Activated CD4-positive, alpha-beta T cell treated with anti-CD3 and anti-CD28 coated beads, Interleukin-2, amount 50 U/mL, for 48 hours (primary cell): ENCODE measurements at regions not wholly inside any gene's neighbourhood (a gene's known extent, or its start where the extent isn't known, plus 50 kb on each side); places are given as distances from the start of the nearest gene placed in this dataset.
"Not testable (repeated sequence)": the region's sequence is repeated elsewhere in the genome, so short reads cannot be mapped to it uniquely, and the experiment has no call there.

Source experiments
- DNase-seq, 2 experiments: peaks; one replicate each; pipeline ENCODE4 v3.0.0-alpha.2; 2020

DNA sequence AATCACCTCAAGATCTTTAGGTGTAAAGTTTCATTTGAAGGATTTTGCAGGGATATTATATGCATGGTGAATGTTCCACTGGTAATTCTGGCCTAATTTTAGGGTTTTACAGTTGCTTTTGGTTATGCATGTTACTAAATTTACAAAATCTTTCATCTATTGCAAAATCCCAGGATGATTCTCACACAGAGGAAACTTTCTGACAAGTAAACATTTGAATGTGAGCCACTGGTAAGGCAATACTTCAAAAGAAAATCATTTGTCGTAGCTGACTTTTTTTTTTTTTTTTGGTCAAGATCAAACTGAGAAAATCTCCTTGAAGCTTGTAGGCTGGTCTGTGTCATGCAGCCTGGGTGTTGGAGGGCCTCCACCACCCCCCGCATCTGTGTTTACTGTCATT is 141.9 kb upstream of the EXOC2 start:
- no peak for DNase-seq

DNA sequence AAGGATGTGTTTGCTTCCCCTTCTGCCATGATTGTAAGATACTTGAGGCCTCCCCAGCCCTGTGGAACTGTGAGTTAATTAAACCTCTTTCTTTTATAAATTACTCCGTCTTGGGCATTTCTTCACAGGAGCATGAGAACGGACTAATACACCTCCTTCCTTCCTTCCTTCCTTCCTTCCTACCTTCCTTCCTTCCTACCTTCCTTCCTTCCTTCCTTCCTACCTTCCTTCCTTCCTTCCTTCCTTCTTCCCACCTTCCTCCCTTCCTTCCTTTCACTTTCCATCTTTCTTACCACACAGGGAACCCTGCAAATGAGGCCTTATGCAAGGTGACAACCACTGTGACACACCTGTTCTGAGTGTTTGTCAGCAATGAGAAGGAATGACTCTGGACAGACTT is 141.3 kb upstream of the EXOC2 start:
- no peak for DNase-seq

DNA sequence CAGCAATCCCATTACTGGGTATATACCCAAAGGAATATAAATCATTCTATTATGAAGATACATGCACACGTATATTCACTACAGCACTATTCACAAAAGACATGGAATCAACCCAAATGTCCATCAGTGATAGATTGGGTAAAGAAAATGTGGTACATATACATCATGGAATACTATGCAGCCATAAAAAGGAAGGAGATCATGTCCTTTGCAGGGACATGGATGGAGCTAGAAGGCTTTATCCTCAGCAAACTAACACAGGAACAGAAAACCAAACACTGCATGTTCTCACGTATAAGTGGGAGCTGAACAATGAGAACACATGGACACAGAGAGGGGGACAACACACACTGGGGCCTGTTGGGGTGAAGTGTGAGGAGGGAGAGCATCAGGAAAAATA is 139.9 kb upstream of the EXOC2 start:
- not testable (repeated sequence) for DNase-seq

DNA sequence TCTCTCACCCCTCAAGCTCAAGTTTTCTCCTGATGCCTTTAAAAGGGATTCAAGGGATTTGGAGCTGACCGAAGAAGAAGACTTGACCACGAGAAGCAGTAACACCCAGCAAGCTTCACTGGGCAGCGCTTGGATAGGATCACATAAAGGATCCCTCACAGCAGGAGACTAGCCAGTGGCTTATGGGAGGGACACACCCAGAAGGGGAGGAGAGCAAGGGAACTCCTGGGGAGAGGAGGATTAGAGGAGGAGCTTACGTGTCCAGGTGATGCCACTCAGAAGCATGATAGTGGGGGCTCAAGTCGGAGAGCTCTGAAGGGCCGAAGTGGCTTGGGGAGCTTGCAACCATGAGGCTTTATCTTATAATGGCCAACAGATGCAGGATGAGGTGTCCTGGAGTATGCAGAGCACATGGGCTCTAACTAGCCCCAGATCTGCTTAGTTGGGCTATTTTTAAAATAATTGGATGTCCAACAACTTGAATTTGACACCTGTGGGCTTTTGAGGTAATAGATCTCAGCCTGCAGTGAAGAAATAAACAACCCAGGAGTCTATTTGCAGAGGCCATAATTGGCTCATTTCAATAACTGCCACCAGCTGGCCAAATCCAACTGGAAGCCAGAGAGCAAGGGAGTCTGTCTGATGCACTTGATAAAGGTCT is 137.9 kb upstream of the EXOC2 start:
- no peak for DNase-seq

DNA sequence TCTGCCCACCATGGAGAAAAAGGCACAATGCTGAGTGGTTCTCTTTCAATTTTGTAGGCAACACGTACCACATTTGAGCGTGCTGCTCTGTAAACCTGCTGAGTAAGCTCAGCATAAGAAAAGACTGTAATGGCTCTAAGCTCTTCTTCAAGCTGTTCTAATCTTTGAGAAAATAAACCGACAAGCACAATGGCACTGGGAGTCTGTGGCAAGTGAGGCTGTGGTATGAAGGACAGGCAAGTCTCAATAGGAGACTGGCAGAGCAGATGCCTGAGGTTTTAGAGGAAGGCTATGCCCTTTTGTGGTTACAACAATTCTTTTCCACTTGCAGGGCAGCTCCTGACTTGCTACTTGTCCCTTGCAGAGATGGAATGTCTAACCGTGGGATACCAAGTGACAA is 136.7 kb upstream of the EXOC2 start:
- DNase-seq, result no peak

DNA sequence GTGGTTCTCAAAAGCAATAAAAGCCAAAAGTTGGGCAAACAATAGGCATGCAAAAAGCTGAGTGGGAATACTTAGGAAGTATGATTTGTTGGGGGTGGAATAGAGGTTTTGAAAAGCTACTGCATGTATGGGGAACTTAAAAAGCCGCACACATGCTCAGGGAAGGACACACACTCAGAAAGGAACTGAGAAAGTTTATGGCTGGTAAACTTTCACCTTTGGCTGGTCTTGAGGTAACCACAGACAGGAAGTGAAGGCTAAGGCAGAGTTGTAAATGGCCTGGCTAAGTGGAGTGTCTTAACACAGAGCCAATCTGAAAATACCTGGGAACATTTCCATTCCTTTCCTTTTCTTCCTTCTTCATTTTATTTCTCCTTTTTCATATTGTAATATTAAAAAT is 134.5 kb upstream of the EXOC2 start:
- no peak for DNase-seq

DNA sequence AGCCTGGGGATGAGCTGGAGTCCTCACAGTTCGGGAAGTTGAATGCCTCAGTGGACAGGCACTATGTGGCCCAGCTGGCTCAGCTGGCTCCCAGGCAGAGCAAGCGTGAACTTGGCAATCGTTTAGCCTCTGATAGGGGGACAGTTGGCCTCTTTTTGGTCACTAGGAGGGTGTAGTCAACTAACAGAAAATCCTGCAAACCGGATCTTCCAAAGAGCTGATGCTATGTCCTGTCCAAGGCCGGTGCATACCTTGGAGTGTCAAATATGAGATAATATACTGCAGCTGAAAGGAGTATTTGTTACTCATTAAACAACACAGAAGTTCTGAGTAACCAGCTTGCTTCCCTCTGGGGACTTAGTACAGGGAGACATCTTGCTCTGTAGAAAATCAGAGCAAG is 126.2 kb upstream of the EXOC2 start:
- DNase-seq, result no peak

DNA sequence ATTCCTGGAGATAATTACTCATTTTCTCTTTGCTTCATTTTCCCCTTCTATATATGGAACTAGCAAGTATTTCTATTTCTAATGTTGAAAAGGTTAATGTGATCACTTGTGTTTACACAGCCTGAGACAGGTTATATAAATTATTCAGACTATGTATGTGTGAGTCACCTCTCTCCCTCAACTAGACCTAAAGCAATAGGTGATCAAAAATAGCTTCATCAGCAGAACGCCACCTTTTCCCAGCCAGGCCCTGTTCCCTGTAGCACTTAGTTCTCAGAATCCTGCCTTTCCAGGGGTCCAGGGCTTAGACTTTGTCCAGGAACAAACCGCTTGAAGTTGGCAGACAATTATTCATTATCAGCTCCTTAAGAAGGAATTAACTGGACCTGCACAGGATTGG is 125.3 kb upstream of the EXOC2 start:
- DNase-seq, result no peak

DNA sequence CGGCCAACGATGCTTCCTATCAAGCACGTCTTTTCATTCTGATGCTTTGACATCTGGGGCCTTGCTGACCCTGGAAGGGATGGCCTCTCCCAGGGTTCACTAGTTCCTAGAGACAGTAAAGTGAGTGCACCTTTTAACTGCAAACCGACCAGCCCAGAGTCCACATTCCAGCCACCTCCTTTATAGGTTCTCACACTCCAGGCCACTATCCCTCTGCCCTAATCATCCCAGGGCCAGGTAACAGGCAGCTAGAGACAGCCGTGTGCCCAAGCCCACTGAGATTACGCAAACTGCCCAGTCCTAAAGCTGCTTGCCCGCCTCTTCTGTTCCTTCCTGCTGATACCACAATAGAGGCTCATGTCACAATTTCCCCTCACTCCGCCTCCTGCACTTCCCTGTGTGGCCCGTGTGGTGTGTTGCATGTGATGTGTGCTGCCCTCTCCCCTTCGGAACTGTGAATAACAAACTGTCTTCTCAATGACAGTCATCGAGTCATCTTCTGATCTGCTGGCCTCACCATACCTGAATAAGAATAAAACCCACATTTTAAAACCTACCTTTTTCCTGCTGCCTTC is 123.7 kb upstream of the EXOC2 start:
- peak; percentile 49 to 65 for DNase-seq

DNA sequence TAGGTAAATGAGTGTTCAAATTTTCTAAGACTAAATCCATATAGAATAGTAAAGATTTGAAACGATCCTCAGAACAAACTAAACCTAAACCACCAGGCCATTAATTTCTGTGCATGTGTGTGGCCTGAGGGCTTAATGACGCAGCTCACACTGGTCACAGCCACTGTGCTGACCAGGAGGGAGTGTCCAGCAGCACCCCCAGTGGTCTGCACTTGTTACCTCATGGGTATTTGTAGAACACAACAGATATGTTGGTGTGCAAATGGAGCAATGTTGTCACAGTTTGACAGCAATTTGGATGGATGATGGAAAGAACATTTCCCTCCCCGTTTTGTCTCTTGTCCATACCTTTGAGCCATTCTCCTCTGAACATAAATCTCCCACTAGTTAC is 122.4 kb upstream of the EXOC2 start:
- no peak for DNase-seq

DNA sequence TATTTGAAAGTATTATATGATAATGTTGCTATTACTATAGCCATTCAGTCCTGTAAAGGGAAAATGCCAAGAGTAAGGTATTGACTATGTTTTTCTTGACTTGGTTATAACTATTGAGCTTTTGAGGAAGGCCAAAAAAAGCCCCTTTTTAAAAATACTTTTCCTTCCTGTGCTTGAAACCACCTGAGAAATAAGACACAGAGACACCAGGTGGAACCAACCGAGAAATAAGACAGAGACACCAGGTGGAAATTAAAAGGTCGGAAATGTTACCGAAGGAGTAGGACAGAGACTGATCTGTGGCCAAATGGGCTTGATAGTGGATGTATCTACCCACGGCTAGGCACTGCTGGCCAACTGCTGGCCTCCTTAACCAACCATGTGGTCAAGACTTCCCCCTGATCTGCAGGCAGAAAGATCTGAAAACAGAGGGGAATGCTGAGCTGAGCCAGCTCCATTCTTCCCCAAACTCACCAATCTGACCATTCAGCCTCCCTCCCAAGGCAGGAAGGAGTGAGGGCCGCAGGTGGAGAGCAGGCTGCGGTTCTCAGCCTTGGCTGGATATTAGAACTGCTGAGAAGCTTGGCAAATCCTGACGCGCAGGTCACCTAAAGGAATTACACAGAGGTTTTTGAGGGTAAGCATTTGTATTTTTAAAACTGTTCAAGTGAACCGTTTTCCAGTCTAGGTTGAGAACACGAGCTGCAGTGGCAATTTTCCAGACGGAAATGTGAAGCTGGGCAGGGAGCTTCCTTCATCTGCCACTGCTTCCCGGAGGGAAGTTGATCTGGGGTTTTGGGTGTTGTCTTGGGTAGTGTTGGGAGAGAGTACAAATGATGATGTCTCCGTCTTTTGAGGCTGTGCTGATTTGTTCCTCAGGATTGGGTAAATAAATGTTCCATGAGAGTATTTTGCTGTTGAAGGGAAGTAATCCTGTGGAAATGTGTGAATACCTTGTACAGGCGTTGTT is 121.7 kb upstream of the EXOC2 start:
- no peak for DNase-seq

DNA sequence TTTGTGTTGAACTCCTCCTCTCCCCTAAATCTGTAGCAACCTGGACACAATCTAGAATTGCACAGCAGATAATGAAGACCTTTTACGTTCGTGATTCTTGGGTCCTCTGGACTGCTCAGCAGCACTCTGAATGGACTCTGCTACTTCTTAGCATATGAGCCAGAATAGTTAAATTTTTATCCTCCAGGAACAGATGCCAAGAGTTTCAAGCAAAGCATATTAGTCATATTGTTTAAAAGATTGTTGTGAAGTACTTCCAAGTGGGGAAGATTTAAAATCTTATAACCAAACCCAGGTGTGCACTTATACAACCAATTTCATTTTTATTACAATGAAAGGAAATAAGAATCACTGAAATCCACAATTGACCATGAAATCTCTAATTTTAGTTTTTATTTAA is 118.9 kb upstream of the EXOC2 start:
- DNase-seq, result no peak

DNA sequence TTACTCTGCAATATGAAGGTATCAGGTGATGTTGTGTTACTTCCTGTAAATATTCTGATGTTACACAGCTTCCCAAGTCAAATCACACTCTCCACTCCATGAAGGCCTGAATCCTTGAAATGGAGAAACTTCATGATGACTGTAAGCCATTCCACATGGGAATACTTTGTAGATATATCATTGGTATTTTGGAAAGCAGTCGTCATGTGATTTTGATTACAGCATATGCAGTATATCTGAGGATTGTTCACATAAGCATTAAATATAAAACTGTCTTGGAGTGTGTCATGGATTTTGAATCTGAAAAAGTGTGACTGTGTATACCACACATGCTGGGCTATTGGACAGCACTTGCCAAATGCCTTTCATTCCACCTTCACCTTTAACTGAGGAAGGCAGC is 118.3 kb upstream of the EXOC2 start:
- DNase-seq, result no peak

DNA sequence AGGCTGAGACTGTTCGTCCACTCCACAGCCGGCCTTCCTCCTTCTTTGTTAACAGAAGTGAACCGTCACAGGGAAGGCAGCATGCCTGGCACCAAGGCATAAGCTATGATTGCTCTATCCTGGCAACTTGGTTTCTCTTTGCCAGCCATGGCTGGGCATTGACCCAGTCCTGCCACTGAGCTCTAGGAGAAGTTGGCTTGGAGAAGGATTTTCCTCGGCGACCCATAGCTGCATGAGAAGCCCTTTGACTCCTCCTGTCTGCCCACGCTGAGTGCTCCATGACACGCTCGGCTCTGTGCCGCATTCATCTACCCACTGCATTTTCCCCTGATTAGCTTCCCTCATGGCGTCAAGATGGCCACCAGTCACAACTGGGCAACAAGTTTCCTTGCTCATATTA is 111.8 kb upstream of the EXOC2 start:
- no peak for DNase-seq

DNA sequence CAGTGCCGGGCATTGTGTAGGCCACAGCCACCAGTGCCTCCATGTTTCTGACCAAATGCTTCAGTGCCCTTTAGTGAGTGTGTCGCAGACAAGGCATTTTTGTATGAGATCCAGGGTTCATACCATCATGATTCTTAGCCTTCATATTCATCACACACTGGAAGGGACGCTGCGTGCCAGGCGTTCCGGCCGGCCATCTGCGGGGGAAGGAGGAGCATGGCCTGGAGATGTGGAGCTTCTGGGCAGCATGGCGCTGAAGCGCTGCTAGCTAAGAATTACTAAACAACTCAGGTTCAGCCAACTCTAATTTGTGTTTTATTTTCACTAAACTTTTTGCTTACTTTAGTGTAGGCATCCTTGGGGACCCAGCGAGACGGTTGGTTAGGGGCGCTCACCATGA is 111.4 kb upstream of the EXOC2 start:
- no peak for DNase-seq

DNA sequence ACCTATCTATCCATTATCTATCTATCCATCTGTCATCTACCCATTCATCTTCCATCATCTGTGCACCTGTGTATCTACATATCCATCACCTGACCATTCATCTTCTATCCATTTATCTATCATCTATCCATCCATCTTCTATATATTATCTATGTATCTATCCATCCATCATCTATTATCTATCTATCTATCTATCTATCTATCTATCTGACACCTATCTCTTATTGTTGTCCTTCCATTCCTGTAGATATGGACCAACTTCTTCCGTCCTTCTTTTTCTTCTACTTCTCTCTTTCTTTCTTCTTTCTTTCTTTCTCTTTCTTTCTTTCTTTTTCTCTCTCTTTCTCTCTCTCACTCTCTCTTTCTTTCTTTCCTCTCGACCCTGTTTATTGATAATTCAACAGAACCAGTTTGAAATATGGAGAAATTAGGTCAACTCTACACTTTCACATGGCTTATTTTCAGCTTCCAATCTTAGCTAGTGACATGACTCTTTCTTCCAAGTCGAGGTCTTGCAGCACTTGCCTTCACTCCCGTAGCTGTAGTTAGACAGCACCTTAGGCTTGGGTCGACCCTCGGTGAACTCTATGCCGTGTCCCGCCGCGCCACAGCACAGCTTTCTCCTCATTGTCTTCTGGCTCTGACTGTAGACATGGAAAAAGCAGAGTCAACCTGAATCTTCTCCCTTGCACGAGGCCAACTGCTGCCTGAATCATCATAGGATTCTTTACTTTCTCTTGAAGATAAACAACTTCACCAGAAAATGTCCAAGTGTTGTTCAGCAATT is 110.4 kb upstream of the EXOC2 start:
- no peak for DNase-seq

DNA sequence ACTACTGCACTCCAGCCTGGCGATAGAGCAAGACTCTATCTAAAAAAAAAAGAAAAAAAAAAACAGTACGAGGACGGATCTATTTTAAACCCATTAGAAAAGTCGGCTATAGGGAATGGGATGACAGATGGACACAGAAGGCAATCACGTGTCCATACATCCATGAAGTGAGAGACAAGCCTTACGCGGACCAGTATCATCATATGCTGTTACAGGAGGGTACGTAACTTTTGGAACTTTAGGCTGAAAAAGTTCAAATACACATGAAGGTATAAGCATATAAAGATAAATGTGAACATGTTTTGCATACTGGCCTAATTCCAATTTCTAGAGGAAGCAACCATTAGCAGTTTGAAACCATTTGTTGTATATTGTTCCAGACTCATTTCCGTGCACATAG is 109.8 kb upstream of the EXOC2 start:
- no peak for DNase-seq

DNA sequence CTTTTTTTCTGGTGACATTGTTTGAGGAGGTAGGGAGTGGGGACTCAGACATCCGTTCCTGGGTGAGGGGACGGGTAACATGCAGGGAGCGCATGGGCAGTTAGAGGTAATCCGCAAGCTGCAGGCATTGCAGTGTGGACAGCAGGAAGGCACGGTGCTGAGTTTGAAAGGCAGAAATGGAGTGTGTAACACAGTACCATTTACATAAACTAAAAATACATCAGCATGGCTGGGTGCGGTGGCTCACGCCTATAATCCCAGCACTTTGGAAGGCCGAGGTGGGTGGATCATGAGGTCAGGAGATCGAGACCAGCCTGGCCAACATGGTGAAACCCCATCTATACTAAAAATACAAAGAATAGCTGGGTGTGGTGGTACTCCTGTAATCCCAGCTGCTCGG is 109.3 kb upstream of the EXOC2 start:
- not testable (repeated sequence) for DNase-seq

DNA sequence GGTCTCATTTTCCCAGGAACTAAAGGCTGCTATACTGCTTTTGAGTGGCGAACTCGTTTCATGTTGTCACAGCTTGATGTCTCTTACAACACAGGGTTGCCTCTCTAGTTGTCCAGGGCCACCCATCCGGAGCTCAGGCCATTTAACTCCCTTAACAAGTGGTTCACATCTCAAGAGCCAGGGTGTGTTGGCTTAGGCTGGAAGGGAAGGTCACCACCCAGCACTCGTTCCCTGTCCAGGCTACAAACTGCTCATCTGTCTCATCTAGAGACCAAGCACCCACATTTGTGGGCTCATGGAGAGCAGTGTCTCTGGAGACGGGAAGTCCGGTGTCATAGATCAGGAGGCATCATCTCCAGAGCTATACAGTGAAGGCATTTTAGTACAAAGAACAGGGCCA is 106.8 kb upstream of the EXOC2 start:
- DNase-seq, result no peak

DNA sequence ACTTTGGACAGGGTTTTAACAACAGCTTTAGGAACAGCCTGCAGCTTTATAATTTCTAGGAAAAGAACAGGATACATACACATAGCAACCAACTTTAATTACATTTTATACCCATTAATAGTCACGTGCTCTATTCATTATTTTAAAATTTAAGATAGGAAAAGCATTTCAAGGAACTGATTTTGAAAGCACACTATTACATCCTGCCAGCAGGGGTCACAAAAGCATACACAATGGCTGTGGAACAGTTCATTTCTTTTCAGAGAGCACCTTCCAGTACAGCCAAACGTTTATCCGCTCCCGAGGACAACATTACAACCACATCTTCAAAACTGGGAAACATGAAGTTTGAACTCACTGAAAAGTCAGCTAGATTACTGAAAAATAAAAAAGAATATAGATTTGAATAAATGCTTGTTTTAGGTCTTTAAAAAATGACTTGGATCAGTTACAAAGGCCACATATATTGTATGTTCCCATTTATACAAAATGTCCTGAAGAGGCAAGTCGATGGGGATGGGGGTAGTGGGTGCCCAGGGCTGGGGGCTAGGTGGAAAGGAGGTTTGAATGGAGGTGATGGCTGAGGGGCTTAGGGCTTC is 104.6 kb upstream of the EXOC2 start:
- DNase-seq, result peak; percentile 26 to 46

DNA sequence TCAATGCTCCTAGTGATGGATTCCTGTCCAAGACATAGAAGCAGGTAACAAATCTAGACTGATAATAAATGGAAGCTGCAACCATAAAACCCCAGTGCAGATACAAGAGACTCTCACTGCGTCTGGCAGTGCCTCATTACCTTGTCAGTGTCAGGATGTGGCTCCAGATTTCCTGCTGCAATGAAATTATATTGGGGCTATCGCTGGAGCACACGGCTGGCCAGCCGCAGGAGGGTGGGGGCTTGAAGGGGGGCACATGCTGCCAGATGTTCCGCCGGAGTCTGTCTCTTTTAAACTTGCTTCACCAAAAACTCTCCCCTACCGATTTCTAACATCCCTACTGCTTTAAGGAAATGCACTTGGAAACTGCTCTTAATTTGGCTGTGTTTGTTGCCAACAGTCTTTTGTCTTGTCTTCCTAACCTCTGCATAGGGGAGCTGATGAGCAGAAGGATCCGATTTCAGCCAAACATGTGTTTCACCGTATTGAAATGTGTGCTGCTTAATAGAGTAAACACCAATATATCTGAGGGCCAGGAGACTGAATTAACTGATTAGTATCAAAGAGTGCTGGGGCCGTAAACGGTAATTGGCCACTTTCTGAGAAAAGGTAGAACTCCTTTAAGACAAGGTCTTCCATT is 102.2 kb upstream of the EXOC2 start:
- DNase-seq, result no peak

DNA sequence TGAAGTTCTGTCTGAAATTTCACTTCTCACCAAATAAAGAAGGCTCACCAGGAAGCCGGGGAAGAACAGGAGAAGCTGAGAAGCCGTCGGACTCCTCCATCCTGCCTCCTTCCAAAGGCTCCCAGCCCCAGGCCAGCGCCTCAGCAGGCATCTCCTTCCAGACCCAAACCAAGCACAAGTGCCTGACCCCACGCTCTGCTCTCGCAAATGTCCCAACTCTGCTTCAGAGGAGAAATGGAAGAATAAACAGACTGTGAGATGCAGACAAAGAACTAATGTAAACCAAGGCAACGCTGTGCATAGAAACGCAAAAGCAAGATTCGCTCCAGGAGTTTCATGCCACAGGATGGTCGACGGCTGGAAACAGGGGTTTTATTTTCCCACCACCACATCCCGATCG is 100.3 kb upstream of the EXOC2 start:
- no peak for DNase-seq
